Stimulated activated effector memory CD8-positive, alpha-beta T cell treated with anti-CD3 and anti-CD28 coated beads, Interleukin-12 subunit alpha, Interleukin-12 subunit beta, amount 100 ng/mL, for 72 hours (primary cell): ENCODE measurements at regions not wholly inside any gene's neighbourhood (a gene's known extent, or its start where the extent isn't known, plus 50 kb on each side); places are given as distances from the start of the nearest gene placed in this dataset.
A peak's percentile ranks its signal among the peaks of the same experiment; 100 is the strongest.

ENCODE experiments used
- ATAC-seq: fragments of 150-1000 bp; cut with Tn5 transposase; 2 replicates; pipeline ENCODE4 v1.10.0; 2021
- DNase-seq, 2 donors: peaks; one replicate each; pipeline ENCODE4 v3.0.0; 2021 to 2022; ENCODE audit warnings: low spot score in 2 of 2
- H3K27ac Mint-ChIP-seq: one replicate; pipeline ENCODE4 v1.8.0; 2022; ENCODE audit warnings: mild to moderate bottlenecking, mixed read lengths
- H3K36me3 Mint-ChIP-seq: one replicate; pipeline ENCODE4 v1.8.0; 2022; ENCODE audit warnings: mild to moderate bottlenecking, mixed read lengths
- H3K4me1 Mint-ChIP-seq: one replicate; pipeline ENCODE4 v1.8.0; 2022; ENCODE audit warnings: mixed read lengths
- H3K4me3 Mint-ChIP-seq: one replicate; pipeline ENCODE4 v1.8.0; 2022; ENCODE audit warnings: mild to moderate bottlenecking, mixed read lengths
- H3K9me3 Mint-ChIP-seq: one replicate; pipeline ENCODE4 v1.8.0; 2022; ENCODE audit warnings: mixed read lengths

- H3K4me1 Mint-ChIP-seq = peaks cover 8% of the 10 kb centered on the region
- ATAC-seq (no peak), DNase-seq (no peak)
- peak overlapping the region; percentile 55 for H3K27ac Mint-ChIP-seq
- no peak overlapping the region for H3K4me3 Mint-ChIP-seq
- H3K9me3 Mint-ChIP-seq = no peaks in the 10 kb centered on the region
- no peaks in the 10 kb centered on the region for H3K36me3 Mint-ChIP-seq
Observed at GRCh38 chr16:27726621-27727261, 176.8 kb downstream of the KATNIP start.

- ATAC-seq (no peak), DNase-seq (no peak)
- Mint-ChIP-seq H3K4me1 (no peaks in the 10 kb centered on the region), H3K4me3 (no peak overlapping the region), H3K36me3 (no peaks in the 10 kb centered on the region), H3K27ac (no peak overlapping the region), H3K9me3 (no peaks in the 10 kb centered on the region)
Observed at GRCh38 chr16:27727941-27728340, 178.0 kb downstream of the KATNIP start.

- no peaks in the 10 kb centered on the region for H3K4me1 Mint-ChIP-seq
- H3K4me3 Mint-ChIP-seq = no peak overlapping the region
- H3K36me3 Mint-ChIP-seq = no peaks in the 10 kb centered on the region
- no peak for ATAC-seq
- H3K27ac Mint-ChIP-seq = no peak overlapping the region
- H3K9me3 Mint-ChIP-seq = no peaks in the 10 kb centered on the region
- DNase-seq = no peak
Observed at GRCh38 chr16:27728691-27729090, 178.7 kb downstream of the KATNIP start.

- Mint-ChIP-seq H3K36me3 (no peaks in the 10 kb centered on the region), H3K27ac (peak overlapping the region; percentile 27), H3K4me1 (no peaks in the 10 kb centered on the region), H3K4me3 (no peak overlapping the region), H3K9me3 (no peaks in the 10 kb centered on the region)
- ATAC-seq (peak; percentile 21), DNase-seq (no peak)
Observed at GRCh38 chr16:27729516-27730304, 179.8 kb downstream of the KATNIP start.

GRCh38 chr16:27730661-27731210 is 180.8 kb downstream of the KATNIP start:
- Mint-ChIP-seq H3K4me1 (no peaks in the 10 kb centered on the region), H3K9me3 (no peaks in the 10 kb centered on the region), H3K4me3 (no peak overlapping the region), H3K36me3 (no peaks in the 10 kb centered on the region), H3K27ac (no peak overlapping the region)
- no peak for ATAC-seq
- no peak for DNase-seq

GRCh38 chr16:27735031-27735430 is 185.1 kb downstream of the KATNIP start:
- Mint-ChIP-seq H3K36me3 (peaks cover 12% of the 10 kb centered on the region), H3K9me3 (no peaks in the 10 kb centered on the region), H3K4me1 (no peaks in the 10 kb centered on the region), H3K27ac (no peak overlapping the region), H3K4me3 (no peak overlapping the region)
- no peak for DNase-seq
- no peak for ATAC-seq

GRCh38 chr16:27736431-27736830 is 186.5 kb downstream of the KATNIP start:
- Mint-ChIP-seq H3K9me3 (no peaks in the 10 kb centered on the region), H3K4me1 (no peaks in the 10 kb centered on the region), H3K4me3 (no peak overlapping the region), H3K36me3 (peaks cover 12% of the 10 kb centered on the region), H3K27ac (no peak overlapping the region)
- no peak for ATAC-seq
- DNase-seq = no peak

- H3K36me3 Mint-ChIP-seq = peaks cover 12% of the 10 kb centered on the region
- no peak overlapping the region for H3K4me3 Mint-ChIP-seq
- ATAC-seq (no peak), DNase-seq (no peak)
- no peaks in the 10 kb centered on the region for H3K9me3 Mint-ChIP-seq
- no peak overlapping the region for H3K27ac Mint-ChIP-seq
- H3K4me1 Mint-ChIP-seq = no peaks in the 10 kb centered on the region
Observed at GRCh38 chr16:27737513-27737912, 187.6 kb downstream of the KATNIP start.
